Fibroblast of pulmonary artery (primary cell): ENCODE measurements at regions not wholly inside any gene's neighbourhood (a gene's known extent, or its start where the extent isn't known, plus 50 kb on each side); places are given as distances from the start of the nearest gene placed in this dataset.
"Not testable (repeated sequence)": the region's sequence is repeated elsewhere in the genome, so short reads cannot be mapped to it uniquely, and the experiment has no call there.

Experiments
- DNase-seq: peaks from one replicate; pipeline ENCODE4 v3.0.0-alpha.2; 2010; ENCODE audit warnings: low read depth
- H3K4me3 ChIP-seq: replicated peaks from 2 replicates; pipeline ENCODE4 v1.5.1; 2011; ENCODE audit warnings: low read depth, mild to moderate bottlenecking, control low read depth, low read length, moderate library complexity
- CTCF ChIP-seq: IDR thresholded peaks from 2 replicates; pipeline ENCODE4 v1.5.1; 2011; ENCODE audit warnings: mild to moderate bottlenecking, control low read depth, low read length, inconsistent platforms; ENCODE audit errors: missing control alignments

- no peak for DNase-seq
- TF ChIP-seq CTCF: no peak
- no peak overlapping the region for H3K4me3 ChIP-seq
Observed at GRCh38 chr3:151599103-151599672, 134.5 kb upstream of the AADACL2 start.

- no peak overlapping the region for H3K4me3 ChIP-seq
- no peak for DNase-seq
- TF ChIP-seq CTCF: no peak
Observed at GRCh38 chr3:151596940-151597339, 136.1 kb upstream of the IGSF10 start.

GRCh38 chr3:151593928-151594327 is 133.1 kb upstream of the IGSF10 start:
- no peak for TF ChIP-seq CTCF
- H3K4me3 ChIP-seq: no peak overlapping the region
- no peak for DNase-seq

GRCh38 chr3:151592287-151592686 is 131.4 kb upstream of the IGSF10 start:
- DNase-seq: no peak
- H3K4me3 ChIP-seq: no peak overlapping the region
- TF ChIP-seq CTCF: no peak

- no peak for TF ChIP-seq CTCF
- H3K4me3 ChIP-seq: no peak overlapping the region
- DNase-seq: no peak
Observed at GRCh38 chr3:151591441-151591840, 130.6 kb upstream of the IGSF10 start.

- TF ChIP-seq CTCF: no peak
- H3K4me3 ChIP-seq: no peak overlapping the region
- DNase-seq: no peak
Observed at GRCh38 chr3:151589311-151589710, 128.4 kb upstream of the IGSF10 start.

GRCh38 chr3:151587659-151588058 is 126.8 kb upstream of the IGSF10 start:
- DNase-seq, H3K4me3 ChIP-seq: not testable (repeated sequence)
